Kidney (tissue), 13 donors: ENCODE measurements at regions not wholly inside any gene's neighbourhood (a gene's known extent, or its start where the extent isn't known, plus 50 kb on each side); places are given as distances from the start of the nearest gene placed in this dataset.
A peak's percentile ranks its signal among the peaks of the same experiment; 100 is the strongest.

Experiments
- DNase-seq, 5 donors: peaks; one replicate each; pipeline ENCODE4 v3.0.0-alpha.2; 2013 to 2020
- FAIRE-seq: peaks from 2 replicates; lab custom pipeline; 2012; peaks lifted over from hg19 to GRCh38; lab: Jason Lieb, UNC
- H3K27ac ChIP-seq, 2 donors: one replicate each; pipeline ENCODE4 v1.7.0; 2013; ENCODE audit warnings: low read depth in 2 of 2, low read length in 2 of 2, inconsistent platforms in 1 of 2
- H3K27me3 ChIP-seq: one replicate; pipeline ENCODE4 v1.7.1; 2013; ENCODE audit warnings: low read length, inconsistent platforms; ENCODE audit not compliant: control insufficient read depth, insufficient read depth
- H3K36me3 ChIP-seq, 3 donors: one replicate each; pipeline versions ENCODE4 v1.7.0 to v1.7.1; 2013; ENCODE audit warnings: low read length in 3 of 3, control low read depth in 1 of 3, inconsistent platforms in 1 of 3; ENCODE audit not compliant: insufficient read depth in 3 of 3, control insufficient read depth in 2 of 3
- H3K4me1 ChIP-seq, 3 donors: one replicate each; pipeline versions ENCODE4 v1.7.0 to v1.7.1; 2013; ENCODE audit warnings: low read length in 3 of 3, inconsistent platforms in 1 of 3, low read depth in 1 of 3; ENCODE audit not compliant: control insufficient read depth in 2 of 3, insufficient read depth in 2 of 3
- H3K4me3 ChIP-seq, 3 donors: one replicate each; pipeline versions ENCODE4 v1.7.0 to v1.8.1; 2013; ENCODE audit warnings: low read length in 3 of 3, control low read depth in 1 of 3, inconsistent platforms in 1 of 3
- H3K9ac ChIP-seq, 3 donors: one replicate each; pipeline versions ENCODE4 v1.7.0 to v1.7.1; 2013; ENCODE audit warnings: low read length in 3 of 3, control low read depth in 1 of 3, inconsistent platforms in 1 of 3
- H3K9me3 ChIP-seq, 3 donors: one replicate each; pipeline versions ENCODE4 v1.7.0 to v1.7.1; 2013; ENCODE audit warnings: low read length in 3 of 3, control low read depth in 1 of 3, inconsistent platforms in 1 of 3; ENCODE audit not compliant: control insufficient read depth in 2 of 3, insufficient read depth in 1 of 3
- intact Hi-C: fragments of 100-400 bp; cut with DNase I; formaldehyde crosslinking; loops from one replicate; pipeline ENCODE4 v1.11.1; 2022
- TF ChIP-seq, protein P1 (sequence below): IDR thresholded peaks from 3 replicates; pipeline ENCODE4 v1.5.1; 2012; ENCODE audit warnings: mild to moderate bottlenecking, moderate library complexity, borderline replicate concordance; ENCODE audit not compliant: insufficient read depth; ENCODE audit errors: extremely low read depth
- donor health status: control.
- donor health status: control.
- donor health status: control.
- donor health status: control.
- donor health status: control.
- donor health status: DM: yes; HTN: yes; CAD: no.
- donor health status: Normal renal cell carcinoma (clear cell type).

DNA sequence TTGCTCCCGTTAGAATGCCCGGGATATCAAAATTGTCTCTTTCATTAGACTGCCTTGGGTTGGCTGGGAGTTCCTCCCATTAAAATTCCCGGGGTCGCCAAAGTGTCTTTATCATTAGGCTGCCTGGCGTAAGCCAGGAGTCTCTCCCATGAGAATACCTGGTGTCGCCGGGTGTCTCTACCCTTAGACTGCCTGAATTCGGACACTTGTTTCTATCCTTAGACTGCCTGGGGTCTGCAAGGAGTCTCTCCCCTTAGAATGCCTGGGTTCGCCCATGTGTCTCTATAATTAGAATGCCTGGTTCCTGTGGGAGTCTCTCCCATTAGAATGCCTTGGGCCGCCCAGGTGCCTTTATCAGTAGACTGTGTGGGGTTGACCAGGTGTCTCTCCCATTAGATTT is 1538.2 kb downstream of the UQCRFS1 start:
- TF ChIP-seq, protein P1, sequence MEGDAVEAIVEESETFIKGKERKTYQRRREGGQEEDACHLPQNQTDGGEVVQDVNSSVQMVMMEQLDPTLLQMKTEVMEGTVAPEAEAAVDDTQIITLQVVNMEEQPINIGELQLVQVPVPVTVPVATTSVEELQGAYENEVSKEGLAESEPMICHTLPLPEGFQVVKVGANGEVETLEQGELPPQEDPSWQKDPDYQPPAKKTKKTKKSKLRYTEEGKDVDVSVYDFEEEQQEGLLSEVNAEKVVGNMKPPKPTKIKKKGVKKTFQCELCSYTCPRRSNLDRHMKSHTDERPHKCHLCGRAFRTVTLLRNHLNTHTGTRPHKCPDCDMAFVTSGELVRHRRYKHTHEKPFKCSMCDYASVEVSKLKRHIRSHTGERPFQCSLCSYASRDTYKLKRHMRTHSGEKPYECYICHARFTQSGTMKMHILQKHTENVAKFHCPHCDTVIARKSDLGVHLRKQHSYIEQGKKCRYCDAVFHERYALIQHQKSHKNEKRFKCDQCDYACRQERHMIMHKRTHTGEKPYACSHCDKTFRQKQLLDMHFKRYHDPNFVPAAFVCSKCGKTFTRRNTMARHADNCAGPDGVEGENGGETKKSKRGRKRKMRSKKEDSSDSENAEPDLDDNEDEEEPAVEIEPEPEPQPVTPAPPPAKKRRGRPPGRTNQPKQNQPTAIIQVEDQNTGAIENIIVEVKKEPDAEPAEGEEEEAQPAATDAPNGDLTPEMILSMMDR, result no peak
- FAIRE-seq (no peak), DNase-seq (no peak)
- Histone ChIP-seq H3K9ac (no peak overlapping the region), H3K9me3 (peaks cover 0 to 19% (median 3%) of the 10 kb centered on the region in 3 donors), H3K4me3 (no peak overlapping the region), H3K36me3 (no peaks in the 10 kb centered on the region), H3K4me1 (no peaks in the 10 kb centered on the region), H3K27ac (no peak overlapping the region), H3K27me3 (no peaks in the 10 kb centered on the region)
- intact Hi-C loops, result no loop called here

DNA sequence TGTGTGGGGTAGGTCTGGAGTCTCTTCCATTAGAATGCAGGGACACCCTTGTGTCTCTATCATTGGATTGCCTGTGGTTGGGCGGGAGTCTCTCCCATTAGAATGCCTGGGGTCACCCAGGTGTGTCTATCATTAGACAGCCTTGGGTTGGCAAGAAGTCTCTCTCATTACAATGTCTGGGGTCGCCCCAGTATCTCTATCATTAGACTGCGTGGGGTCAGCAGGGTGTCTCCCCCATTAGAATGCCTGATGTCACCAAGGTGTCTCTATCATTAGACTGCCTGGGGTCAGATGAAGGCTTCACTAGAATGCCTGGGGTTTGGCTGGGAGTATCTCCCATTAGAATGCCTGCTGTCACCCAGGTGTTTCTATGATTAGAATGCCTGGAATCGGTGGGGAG is 1539.0 kb downstream of the UQCRFS1 start:
- H3K27me3 ChIP-seq, result no peaks in the 10 kb centered on the region
- DNase-seq (no peak), FAIRE-seq (no peak)
- no peak overlapping the region for H3K4me3 ChIP-seq
- no peak overlapping the region for H3K27ac ChIP-seq
- H3K9me3 ChIP-seq, result peaks cover 0 to 13% (median 2%) of the 10 kb centered on the region in 3 donors
- intact Hi-C loops, result no loop called here
- H3K4me1 ChIP-seq, result no peaks in the 10 kb centered on the region
- H3K36me3 ChIP-seq, result no peaks in the 10 kb centered on the region
- no peak overlapping the region for H3K9ac ChIP-seq
- TF ChIP-seq, protein P1, result no peak

DNA sequence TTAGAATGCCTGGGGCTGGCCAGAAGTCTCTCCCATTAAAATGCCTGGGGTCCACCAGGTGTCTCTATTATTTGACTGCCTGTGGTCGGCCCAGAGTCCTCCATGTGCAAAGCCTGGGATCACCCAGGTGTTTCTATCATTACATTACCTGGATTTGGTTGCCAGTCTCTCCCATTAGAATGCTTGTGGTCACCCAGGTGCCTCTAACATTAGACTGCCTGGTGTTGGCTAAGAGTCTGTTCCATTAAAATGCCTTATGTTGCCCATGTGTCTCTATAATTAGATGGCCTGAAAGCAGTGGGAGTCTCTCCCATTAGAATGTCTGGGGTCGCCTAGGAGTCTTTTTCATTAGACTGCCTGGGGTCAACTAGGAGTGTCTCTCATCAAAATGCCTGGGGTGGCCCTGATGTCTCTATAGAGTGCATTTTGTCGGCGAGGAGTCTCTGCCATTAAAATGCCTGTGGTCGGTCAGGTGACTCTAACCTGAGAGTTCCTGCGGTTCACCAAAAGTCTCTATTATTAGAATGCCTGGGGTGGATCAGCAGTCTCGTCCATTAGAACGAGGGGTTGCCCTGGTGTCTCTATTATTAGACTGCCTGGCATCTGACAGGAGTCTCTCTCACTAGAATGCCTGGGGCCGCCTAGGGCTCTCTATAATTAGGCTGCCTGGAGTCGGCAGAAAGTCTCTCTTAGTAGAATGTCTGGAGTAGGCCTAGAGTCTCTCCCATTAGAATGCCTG is 1540.5 kb downstream of the UQCRFS1 start:
- intact Hi-C loops, result no loop called here
- Histone ChIP-seq H3K27me3 (no peaks in the 10 kb centered on the region), H3K9me3 (peaks cover 0 to 9% (median 0%) of the 10 kb centered on the region in 3 donors), H3K4me1 (no peaks in the 10 kb centered on the region), H3K27ac (no peak overlapping the region), H3K36me3 (no peaks in the 10 kb centered on the region), H3K4me3 (no peak overlapping the region), H3K9ac (no peak overlapping the region)
- DNase-seq (peak in 1 of 5 donors; percentile 4), FAIRE-seq (no peak)
- TF ChIP-seq, protein P1, result no peak

GRCh38 chr19:27671876-27672275 is 1541.1 kb downstream of the UQCRFS1 start:
- TF ChIP-seq, protein P1, result no peak
- H3K4me3 ChIP-seq, result no peak overlapping the region
- H3K9me3 ChIP-seq, result peaks cover 0 to 9% (median 0%) of the 10 kb centered on the region in 3 donors
- FAIRE-seq (no peak), DNase-seq (no peak)
- H3K9ac ChIP-seq, result no peak overlapping the region
- no peaks in the 10 kb centered on the region for H3K36me3 ChIP-seq
- H3K27me3 ChIP-seq, result no peaks in the 10 kb centered on the region
- no peaks in the 10 kb centered on the region for H3K4me1 ChIP-seq
- H3K27ac ChIP-seq, result no peak overlapping the region
- intact Hi-C loops, result no loop called here
